Activated CD4-positive, alpha-beta T cell treated with anti-CD3 and anti-CD28 coated beads, Interleukin-2, amount 50 U/mL, for 16 hours (primary cell): ENCODE measurements at regions not wholly inside any gene's neighbourhood (a gene's known extent, or its start where the extent isn't known, plus 50 kb on each side); places are given as distances from the start of the nearest gene placed in this dataset.

Source experiments
- DNase-seq: peaks from one replicate; pipeline ENCODE4 v3.0.0-alpha.2; 2020

DNA sequence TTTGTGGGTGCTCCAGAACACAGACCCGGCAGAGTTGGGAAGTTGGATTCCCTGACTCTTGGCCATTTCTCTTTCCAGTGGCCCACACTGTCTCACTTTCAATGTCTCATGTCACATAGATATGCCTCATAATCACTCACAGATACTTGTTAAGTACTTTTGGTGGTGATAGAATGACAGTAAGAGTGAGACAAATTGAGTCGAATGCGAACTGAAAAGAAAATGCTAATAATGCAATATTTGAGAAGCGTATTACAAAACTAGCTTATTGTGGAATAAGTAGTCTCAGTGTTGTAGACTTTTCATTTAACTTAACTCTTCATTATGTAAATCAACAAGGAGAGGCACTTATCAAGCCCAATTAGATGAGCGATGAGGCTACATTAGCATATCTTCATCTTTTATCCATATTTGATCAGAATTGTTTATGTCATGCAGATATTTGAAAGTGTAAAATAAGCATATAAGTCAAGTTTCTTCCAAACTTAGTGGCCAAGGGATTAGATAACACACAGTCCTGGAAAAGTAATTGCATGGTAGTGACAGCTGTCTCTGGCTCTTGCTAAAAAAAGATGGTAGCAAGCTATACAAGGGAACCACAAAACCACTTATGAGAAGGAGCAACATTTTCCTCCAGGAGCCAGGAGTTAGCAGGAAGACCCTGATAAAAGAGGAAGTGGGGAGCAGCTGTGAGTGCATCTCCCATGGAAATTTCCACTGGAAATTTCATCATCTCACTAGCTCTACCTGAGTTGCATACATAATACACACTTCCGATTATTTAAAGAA is 243.6 kb downstream of the ARRDC4 start:
- no peak for DNase-seq

DNA sequence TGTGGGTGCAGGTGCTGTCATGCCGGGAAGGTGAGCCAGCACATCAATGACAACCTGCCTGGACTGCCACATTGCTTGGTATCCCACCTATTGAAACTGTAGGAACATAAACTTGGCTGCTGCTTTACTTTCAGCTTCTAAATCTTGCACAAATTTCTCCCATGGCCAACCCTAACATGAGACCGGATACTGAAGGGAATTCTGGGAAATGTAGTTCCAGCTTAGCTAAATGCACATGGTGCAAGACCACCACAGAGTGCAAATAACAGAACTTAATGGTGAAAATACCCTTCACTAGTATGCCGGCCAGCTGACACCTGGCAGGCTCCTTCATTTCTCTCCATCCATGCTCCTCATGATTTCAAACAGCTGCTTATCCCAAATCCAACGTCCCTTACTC is 247.4 kb downstream of the ARRDC4 start:
- DNase-seq = no peak

DNA sequence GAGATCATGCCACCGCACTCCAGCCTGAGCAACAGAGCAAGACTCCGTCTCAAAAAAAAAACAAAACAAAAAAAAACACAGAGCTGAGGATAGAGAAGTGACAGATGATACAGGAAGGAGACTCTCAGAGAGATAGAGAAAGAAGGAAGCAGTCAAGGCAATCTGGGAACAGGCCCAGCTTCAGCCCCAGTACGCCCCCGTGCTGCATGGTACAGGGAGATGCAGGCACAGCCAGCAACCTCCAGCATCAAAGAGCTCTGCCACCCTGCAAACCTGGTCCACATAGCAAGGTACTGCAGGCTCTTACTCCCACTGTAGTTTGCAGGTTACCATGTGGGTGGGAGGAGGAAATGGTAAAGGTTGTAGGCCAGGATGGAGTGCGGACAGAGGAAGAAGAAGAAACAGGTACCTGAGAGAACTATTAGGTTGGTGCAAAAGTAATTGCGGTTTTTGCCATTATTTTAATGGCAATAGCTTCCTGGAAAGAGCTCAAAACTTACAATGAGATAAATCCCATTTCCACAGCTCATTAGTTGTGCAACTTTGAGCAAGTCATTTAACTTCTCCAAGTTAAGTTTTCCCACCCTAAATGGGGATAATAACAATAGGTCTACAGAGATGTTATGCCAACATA is 253.0 kb downstream of the ARRDC4 start:
- no peak for DNase-seq

DNA sequence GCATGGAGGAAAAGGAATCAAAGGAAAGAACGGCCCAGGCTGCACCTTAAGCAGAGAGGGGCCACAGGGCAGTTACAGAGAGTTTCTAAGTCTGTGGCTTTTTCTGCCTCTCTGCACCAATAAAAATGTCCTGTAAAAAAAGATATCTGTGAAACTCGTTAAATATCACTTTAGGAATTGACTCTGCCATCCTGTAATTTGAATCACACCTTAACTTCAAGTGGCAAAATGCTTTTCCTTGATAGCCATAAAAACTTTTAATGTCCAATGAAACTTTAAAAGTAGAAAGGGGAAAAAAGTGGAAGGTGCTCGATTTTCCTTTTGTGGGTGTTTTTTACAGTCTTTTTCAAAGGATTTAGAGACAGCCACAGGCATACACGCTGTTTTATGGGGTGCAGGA is 255.7 kb downstream of the ARRDC4 start:
- DNase-seq = no peak

DNA sequence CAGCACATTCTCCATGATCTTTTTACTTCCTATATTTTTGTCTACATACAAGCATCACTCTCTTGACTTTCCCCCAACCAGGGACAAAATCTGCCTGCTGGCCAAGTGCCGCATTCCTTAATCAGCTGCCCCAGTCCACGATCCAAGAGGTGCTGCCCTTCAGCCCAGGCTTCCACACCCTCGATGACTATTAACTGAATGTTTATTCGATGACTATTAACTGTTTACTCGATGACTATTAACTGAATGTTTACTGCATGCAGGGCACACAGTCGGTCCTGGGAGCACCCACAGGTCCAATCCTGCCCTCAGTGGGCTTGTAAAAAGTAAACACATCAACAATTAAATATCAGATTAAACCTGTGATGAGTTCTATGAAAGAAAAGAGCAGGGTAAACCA is 256.9 kb downstream of the ARRDC4 start:
- DNase-seq = no peak

DNA sequence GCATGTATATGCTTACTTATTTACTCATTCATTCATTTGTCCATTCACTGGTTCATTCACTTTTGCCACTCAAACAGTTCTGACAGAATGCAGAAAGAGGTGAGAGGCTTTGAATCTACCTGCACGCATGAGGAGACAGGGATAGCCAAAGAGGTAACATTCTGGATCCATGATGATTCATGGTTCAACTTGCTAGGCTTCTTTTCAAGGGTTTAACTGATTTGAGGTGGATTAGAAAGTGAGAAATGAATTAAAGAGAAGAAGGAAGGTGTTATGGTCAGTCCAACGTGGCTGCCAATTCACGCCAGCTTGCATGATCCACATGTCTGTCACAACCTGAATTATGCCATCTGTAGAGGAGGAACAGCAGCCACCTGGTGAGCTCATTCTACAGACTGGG is 260.6 kb downstream of the ARRDC4 start:
- DNase-seq = no peak

DNA sequence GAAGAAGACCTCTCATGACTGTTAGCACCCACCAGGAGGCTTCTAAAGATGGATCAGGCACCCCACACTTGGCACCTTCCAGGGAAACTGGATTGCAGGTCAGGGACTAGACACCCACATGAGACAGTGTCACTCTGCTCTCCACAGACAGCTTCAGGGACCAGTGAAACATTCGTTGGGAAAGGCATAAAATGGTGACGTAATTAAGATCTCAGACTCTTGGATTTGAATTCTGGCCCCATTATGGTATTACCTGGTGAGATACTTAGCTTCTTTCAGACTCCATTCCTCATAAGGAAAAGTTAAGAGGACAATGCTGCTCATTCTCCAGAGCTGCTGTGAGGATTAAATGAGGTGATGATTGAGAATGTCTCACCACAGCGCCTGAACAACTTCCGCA is 261.1 kb downstream of the ARRDC4 start:
- DNase-seq = no peak

DNA sequence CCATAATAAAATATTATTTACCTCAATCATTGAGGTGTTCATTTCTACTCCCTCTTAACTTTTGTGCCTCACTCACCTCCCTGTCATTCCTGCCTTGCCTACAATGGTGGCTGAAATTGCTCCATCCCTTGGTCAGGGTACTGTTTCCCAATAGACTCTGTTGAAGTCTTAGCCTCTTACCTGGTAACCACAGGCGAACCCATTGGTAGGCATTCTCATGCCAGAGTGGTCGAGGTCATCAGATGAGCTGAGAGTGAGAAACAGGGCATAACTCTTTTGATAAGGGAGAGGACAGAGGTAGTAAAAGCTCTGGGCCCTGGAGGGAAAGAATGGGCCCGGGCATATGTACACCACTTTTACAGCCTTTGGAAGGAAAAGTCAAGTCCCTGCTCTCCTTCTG is 265.6 kb downstream of the ARRDC4 start:
- no peak for DNase-seq

DNA sequence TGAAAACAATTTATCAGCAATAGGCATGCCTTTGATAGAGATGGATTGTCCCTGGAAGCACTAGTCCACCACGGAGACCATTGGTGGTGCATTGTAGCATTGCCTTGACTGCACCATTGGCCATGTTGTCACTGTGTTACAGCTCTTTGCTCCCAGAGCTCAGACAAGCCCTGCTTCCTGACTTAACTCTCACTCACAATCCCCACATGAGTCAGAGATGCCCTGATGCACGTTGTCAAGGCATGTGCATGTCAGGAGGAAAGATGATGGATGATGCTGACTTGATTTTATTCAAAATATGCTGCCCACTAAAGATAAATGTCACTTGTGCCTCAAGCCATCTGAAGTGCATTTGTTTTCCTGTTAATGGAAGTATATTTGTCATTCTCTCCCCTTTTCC is 266.1 kb downstream of the ARRDC4 start:
- no peak for DNase-seq

DNA sequence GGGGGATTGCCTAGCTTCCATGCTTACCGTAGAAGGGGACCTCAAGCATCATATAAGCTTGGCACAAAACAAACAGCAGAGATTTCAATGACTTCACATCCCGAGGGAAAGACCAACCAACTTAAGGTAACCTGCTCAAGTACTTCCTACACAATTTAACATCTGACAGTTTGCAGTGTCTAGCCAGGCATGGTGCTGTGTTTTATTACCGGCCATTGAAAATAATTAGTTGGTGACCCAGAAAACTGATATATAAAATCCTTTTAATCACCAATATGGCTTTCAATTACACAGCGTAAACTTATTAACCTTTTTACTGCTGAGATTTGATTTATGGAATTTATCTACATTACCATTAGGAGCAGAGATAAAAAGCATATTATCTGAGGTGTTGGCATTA is 268.3 kb downstream of the ARRDC4 start:
- no peak for DNase-seq

DNA sequence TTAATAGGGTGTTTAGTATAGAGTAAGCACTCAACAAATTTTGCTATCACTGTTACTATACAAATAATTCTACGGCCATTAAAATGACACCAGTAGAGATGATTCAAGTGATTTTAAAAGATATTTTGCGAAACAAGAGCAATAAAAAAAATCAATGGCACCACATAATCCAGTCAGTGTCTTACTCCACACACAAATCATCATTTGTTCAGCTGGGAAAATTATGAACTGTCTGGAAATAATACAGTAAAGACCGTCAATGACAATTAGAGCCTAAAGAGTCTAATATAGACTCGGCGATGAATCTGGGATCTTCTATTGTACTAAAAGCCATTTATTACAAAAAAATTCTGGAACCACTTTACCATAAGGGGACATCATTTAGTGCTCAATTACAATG is 270.5 kb downstream of the ARRDC4 start:
- no peak for DNase-seq

DNA sequence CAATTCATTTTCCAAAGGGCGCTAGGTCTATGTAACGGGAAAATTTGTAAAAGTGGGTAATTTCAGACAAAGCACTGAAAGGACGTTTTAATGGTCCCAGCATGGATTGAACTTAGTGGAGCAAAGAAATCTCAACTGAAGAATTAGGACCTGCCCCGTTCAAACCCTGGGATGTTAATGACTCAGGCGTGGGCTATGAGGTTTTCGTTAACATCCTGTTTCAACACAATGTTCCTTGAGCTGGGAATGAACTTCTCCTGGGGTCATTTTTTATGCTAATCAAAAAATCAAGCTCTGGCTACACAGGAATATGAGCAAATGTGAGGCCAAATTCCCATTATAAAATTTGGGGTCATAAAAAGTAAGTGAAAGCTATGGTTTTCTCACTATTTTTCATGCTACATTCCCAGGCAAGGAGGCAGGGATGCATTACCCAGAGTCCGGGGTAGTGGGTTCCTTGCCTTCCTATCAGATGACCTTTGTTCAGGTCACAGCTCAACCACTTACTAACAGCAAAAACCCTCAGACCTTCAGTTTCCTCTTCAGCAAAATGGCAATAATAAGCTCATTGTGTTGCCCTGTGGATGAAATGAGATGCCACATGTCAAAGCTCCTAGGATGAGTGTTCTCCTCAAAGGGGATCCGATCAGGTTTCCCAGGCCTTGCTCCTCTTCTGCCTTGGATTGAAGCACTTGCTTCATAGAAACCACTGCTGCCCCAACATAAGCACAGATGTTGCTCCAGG is 271.4 kb downstream of the ARRDC4 start:
- DNase-seq = no peak

DNA sequence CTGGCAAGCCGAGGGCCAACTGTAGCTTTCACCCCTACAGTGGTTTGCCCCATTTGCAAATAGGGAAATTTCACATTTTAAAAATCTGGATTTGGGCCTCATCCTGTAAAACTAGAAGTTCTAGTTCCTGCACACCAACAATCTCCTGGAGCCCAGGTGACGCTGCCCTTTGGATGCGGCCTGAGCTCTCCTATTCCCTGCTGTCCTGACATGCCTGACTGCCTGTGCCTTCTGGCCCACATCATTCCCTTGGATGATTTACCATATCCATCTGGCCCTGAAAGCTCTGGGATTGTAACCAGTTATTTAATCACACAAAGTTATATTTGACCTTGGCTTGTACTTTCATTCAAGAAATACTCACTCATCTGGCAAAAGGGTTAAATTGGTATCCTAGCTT is 272.3 kb downstream of the ARRDC4 start:
- no peak for DNase-seq

DNA sequence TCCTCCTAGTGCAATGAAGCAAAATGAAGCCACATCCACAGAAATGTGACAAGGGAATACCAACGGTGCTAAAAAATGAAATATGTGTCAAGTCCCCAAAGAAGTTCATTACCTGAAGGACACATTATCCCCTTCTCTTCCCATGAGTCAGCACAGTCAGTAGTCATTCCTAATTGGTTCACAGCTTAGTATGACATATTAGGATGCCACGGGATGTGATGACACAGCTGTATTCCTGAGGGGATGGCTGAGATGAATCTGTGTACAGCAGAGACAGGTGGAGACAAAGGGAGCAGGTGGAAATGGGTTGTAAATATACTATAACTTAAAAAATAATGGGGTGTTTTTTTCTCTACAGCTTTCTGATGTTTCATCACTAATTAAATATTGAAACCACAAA is 273.4 kb downstream of the ARRDC4 start:
- DNase-seq = no peak

DNA sequence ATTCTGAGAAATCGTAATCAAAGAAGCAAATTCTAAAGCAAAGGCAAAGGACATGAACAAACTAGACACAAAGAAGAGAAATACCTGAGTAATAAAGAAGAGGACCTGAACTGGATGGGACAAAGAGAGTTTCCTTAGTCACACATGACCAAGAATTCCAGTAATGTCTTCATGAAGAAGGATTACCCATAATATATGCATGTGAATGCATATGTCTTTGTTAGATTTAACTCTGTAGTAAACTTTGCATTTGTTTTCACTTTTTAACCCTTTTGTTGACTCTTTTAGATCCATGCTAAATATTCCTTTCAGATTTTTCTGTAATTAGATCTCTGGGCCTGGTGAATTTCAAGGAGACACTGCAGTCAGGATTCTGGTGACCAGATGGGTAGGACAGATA is 279.8 kb downstream of the ARRDC4 start:
- no peak for DNase-seq

DNA sequence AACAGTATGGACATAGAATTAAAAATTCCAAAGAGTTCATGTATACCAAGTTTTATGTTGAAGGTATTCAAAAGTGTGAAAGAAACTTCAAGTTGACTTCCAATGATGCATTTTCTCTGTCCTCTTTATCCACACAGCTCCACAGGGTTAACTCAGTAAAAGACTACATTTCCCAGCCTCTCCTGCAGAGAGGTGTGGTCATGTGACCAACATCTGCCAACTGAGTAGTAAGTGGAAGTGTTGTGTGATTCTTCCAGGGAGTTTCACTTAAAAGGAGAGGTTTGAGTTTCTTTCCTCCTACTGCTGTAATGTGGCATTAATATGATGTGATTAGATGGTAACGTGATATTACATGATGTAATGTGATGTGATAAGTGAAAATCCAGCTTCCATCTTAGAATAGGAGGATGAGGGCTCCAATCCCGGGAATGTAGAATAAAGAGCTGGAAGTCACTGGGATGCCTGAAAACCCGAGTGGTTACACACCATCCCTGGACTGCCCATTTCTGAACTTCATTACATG is 280.6 kb downstream of the ARRDC4 start:
- DNase-seq = no peak

DNA sequence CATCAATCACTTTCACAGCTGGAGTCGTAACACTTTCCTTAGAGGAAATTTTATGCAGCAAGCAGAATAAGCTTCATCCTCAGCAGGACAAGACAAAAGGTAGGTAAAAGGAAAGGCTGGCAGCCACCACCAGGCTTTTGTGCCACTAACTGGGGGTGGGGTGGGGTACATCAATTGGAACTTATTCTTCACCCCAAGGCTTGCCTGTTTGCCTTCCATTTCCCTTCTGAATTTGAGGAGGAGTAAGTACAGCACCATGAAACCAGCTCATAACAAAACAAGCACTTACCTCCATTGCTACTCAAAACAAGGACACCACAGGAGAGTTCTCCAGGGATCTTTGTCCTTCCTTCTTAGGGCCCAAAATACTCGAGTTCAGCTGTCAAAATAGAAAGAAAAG is 296.8 kb downstream of the ARRDC4 start:
- no peak for DNase-seq

DNA sequence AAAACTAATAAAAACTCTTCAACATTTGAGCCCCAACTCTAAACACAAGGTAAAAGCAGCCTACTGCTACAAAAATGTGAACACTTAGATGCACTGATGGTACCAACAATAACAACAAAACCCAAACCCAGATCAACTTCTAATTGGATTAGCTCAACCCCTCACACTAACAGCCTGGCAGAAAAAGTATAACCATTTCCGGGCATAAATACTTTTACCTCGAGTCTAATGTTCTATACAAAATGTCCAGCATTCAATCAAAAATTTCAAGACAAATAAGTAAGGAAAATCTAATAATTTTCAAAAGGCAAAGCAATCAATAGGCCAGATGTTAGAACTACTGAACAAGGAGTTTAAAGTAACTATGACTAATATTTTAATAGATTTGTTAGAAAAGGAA is 303.3 kb downstream of the ARRDC4 start:
- DNase-seq = no peak

DNA sequence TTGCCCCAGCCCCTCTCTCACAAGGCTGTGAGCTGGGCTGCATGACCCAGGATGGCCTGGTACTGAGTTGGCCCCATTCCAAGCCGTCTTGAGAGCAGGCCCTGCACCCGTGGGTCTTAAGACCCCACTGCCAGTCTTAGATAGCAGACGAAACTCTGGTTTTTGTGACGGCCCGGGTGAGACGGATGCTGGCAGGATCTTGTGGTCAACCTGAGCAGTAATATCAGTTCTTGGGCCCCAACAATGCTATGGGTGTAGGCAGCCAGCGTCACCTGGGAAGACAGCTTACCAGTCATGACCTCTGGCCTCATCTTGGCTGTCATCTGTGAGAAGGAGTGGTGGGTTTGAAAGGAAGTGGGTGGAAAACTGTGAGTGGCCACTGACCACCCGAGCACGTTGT is 305.8 kb downstream of the ARRDC4 start:
- no peak for DNase-seq

DNA sequence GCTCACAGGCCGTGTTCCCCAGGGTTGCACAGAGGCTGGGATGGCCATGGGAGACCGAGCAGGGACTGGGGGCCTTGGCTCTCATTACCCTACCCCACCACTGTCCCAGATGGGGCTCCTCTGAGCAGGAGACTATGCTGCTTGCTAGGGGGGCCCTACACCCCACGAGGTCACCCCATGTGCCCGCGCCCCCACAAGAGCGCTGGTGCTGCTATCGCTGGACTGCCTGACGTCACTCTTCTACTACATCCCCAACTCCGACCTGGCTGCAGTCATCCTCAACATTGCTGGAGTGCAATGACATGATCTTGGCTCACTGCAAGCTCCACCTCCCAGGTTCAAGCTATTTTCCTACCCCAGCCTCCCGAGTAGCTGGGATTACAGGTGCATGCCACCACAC is 307.7 kb downstream of the ARRDC4 start:
- DNase-seq = no peak

DNA sequence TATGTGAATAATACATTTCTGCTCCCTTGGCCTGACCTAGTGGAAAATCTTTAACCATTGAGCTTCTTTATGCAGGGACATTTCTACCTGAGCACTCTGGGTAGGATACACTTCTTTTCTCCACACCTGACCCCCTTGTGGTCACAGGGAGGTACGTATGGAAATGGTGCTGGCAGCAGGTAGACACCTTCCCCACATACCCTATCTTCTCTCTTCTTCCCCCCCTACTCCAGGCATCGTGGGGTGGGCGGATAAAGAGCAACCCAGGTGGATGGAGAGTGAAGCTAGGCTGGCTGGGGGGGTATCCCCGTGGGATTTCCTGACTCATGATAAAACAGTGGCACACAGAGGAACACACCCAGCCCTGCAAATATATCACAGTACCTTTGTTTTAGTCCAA is 312.1 kb downstream of the ARRDC4 start:
- DNase-seq = no peak

DNA sequence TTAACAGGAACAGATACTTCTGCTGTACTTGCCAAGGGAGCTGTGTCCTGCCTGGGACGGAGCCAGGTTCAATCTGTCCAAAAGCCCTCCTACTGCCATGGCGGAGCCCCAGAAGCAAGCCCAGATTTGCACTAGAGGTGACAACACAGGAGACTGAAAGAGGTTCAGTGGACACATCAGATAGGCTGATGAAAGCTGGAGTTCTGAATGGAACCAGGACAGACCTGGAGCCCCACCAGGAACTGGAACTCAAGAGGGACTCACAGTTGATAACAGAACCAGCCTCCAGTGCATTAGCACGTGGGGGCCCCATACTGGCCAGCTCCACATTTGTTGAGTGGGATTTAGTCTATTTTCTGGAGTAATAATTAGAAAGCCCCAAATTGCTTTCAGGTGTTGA is 315.5 kb downstream of the ARRDC4 start:
- no peak for DNase-seq

DNA sequence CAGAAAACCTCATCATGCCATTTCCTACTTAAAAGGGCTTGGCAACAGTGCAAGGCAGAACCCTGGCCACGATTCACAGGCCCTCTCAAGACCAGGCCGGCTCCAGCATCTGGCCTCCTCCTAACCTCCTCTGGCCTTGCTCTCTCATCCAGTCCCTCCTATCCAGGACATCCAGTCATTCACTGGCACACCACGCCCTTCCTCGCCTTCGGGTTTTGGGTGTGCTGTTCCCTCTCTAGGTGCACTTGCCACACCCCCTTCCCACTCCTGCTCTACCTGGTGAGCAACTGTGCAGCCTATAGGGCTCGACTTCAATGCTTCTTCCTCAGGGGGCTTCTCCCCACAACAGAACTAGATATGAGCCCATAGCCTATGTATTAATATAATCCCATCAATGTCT is 317.1 kb downstream of the ARRDC4 start:
- DNase-seq = no peak
